Neuron (in vitro differentiated cells): ENCODE measurements at regions not wholly inside any gene's neighbourhood (a gene's known extent, or its start where the extent isn't known, plus 50 kb on each side); places are given as distances from the start of the nearest gene placed in this dataset.

Source experiments
- H2AFZ ChIP-seq: one replicate; pipeline ENCODE4 v1.6.1; 2013; ENCODE audit warnings: low read depth, mild to moderate bottlenecking, inconsistent platforms, low read length, moderate library complexity
- H3K27me3 ChIP-seq: one replicate; pipeline ENCODE4 v1.6.1; 2013; ENCODE audit warnings: low read length; ENCODE audit not compliant: insufficient read depth
- H3K36me3 ChIP-seq: one replicate; pipeline ENCODE4 v1.6.1; 2013; ENCODE audit warnings: low read length; ENCODE audit not compliant: insufficient read depth
- H3K4me1 ChIP-seq: one replicate; pipeline ENCODE4 v1.6.1; 2013; ENCODE audit warnings: low read length; ENCODE audit not compliant: insufficient read depth
- H3K4me3 ChIP-seq: 2 replicates; pipeline ENCODE4 v1.5.1; 2013; ENCODE audit warnings: mild to moderate bottlenecking, low read length, moderate library complexity
- H3K9me3 ChIP-seq: one replicate; pipeline ENCODE4 v1.6.1; 2013; ENCODE audit warnings: low read length

DNA sequence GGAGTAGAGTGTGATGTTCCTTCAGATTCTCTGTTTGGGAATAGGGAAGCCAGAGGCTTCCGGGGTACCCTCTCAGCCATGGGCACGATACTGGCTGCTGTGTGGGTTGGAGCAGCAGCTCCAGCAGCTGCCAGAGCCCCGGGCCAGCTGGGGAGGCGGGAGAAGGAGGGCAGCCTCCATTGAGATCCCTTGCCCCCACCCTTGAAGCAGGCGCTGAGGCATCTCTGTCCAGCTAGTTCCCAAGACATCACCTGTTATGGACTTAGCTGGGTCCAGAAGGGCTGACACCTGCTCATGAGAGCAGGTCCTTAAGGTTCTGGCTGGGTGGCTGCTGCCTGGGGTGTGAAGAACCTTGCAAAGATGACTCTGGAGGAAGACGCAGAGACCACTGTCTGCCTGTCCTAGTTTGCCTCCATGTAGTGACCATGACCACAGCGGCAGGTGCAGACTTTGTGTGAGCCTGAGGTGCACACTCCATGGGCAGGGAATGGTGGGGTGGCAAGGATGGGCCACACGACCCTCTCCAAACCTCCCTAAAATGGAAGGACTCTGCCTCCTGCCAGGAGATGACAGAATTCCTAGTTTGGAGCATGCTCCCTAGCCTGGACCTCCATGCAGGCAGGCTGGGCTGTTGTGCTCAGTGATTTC, 222.6 kb upstream of the C1orf174 start:
- H3K4me1 ChIP-seq, result no peaks in the 10 kb centered on the region
- peaks cover 12% of the 10 kb centered on the region for H3K27me3 ChIP-seq
- H3K9me3 ChIP-seq, result no peaks in the 10 kb centered on the region
- H2AFZ ChIP-seq, result no peak overlapping the region
- H3K36me3 ChIP-seq, result no peaks in the 10 kb centered on the region
- H3K4me3 ChIP-seq, result no peak overlapping the region

DNA sequence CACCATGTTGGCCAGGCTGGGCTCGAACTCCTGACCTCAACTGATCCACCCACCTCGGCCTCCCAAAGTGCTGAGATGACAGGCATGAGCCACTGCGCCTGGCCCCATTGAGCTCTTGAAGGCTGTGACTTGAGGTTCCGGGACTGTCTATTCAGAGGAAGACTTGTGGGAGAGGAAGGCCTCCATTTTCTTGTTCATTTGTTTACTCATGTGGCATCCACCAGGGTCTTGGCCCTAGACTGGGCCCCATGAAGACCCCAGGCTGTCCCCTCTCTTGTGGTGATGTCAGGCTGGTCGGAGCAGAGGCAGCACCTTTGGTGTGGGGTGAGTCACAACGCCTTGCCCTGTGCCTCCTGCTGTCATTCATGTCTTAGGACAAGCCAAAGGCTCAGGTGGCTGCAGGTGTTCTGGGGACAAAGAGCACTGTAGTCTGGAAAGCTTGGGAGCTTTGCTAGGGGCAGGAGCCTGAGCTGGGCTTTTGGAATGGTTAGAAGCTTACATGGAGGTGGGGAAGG, 224.6 kb upstream of the C1orf174 start:
- Histone ChIP-seq H3K9me3 (no peaks in the 10 kb centered on the region), H3K36me3 (no peaks in the 10 kb centered on the region), H2AFZ (no peak overlapping the region), H3K4me3 (no peak overlapping the region), H3K4me1 (no peaks in the 10 kb centered on the region), H3K27me3 (peaks cover 8% of the 10 kb centered on the region)

DNA sequence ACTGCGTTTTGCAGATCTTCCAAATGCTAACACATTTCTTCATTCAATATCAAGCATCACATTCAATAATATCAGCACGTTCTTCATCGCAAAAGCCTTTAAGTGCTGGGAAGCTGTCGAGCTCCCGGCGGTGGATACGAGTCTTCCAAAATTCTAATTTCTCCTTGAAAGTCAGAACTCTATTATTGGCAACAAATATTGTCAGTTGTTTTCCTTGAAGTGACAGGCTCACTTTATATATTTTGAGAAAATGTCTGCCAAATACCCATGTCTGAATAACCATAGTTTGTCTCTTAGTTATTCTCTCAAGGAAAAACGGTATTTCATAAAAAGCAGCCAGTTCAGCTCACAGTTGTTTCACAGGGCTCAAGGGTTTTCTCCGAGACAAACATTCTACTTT, 226.2 kb upstream of the C1orf174 start:
- H3K9me3 ChIP-seq, result no peaks in the 10 kb centered on the region
- no peak overlapping the region for H3K4me3 ChIP-seq
- H2AFZ ChIP-seq, result no peak overlapping the region
- H3K36me3 ChIP-seq, result no peaks in the 10 kb centered on the region
- no peaks in the 10 kb centered on the region for H3K4me1 ChIP-seq
- H3K27me3 ChIP-seq, result peaks cover 5% of the 10 kb centered on the region

DNA sequence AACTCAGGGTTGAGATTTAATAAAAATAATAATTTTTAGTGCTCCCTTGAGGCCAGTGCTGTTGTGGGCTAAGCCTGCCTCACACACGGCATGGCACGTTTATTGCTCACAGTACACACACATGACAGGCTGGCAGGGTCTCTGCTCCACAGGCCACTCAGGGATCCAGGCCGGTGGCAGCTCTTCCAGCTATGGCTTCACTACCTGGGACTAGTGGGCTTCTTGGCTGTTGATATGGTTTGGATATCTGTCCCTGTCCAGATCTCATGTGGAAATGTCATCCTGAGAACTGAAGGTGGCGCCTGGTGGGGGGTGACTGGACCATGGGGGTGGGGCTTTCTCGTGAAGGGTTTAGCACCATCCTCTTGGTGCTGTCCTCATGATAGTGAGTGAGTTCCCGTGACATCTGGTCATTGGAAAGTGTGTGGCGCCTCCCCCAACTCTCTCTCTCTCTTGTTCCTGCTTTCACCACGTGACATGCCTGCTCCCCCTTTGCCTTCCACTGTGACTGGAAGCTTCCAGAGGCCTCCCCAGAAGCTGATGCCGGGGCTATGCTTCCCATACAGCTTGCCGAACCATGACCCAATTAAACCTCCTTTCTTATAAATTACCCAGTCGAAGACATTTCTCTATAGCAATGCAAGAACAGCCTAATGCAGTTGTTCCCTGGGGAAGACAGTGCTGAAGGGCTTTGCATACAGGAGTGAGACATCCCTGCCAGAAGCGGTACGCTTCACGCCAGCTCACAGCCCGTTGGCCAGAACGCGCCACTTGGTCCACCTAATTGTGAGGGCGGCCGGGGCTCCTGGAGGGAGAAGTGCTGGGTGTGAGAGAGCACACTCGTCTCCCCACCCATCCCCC, 226.9 kb upstream of the C1orf174 start:
- Histone ChIP-seq H3K9me3 (no peaks in the 10 kb centered on the region), H3K27me3 (peaks cover 3% of the 10 kb centered on the region), H3K4me3 (no peak overlapping the region), H3K36me3 (no peaks in the 10 kb centered on the region), H2AFZ (no peak overlapping the region), H3K4me1 (no peaks in the 10 kb centered on the region)

DNA sequence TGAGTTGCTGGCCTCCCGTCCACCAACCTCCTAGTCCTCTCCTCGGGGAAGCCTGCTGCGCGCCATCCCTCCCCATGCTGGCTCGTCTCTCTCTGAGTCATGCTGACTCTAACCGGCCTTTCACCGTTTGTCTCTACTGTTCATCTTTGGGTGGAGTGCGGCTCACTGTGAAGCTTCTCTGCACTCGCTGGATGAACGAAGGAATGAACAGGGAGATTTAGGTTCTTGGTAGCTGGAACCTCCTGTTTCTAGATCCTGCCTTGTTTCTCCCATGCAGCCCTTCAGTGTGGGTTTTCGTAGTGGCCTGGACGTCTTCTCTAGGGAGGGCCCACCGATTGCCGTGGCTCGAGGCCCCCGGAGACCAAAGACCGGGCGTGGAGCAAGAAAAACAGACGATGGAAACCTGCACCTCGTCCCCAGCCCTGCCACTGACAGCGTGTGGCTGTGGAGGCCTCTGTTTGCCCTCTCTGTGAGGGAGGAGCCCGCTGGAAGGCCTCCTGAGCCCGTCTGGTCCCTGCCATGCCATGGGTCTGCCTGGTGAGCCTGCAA, 227.6 kb upstream of the C1orf174 start:
- H3K27me3 ChIP-seq, result peaks cover 4% of the 10 kb centered on the region
- no peak overlapping the region for H2AFZ ChIP-seq
- H3K36me3 ChIP-seq, result no peaks in the 10 kb centered on the region
- peaks cover 2% of the 10 kb centered on the region for H3K4me1 ChIP-seq
- H3K9me3 ChIP-seq, result no peaks in the 10 kb centered on the region
- H3K4me3 ChIP-seq, result no peak overlapping the region

DNA sequence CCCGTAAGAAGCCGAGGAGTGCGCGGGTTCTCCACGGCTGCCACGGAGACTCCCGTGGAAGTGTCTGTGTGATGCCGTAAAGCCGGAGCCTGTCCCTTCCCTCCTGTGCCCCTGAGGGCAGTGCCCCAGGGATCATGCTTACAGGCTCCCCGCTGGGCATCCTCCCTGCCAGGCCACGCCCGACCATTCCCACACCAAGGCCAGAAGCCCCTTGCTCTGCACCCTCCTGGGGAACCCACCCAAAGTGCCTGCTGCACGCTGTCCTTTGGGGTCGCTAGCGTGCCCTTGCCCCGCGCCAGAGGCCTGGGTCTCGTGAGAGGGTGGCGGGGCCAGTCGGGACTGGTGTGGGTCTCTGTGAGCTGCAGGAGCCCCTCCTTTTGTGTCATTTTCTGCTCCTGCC, 228.5 kb upstream of the C1orf174 start:
- Histone ChIP-seq H3K4me3 (no peak overlapping the region), H3K9me3 (no peaks in the 10 kb centered on the region), H3K27me3 (peaks cover 7% of the 10 kb centered on the region), H3K4me1 (peaks cover 2% of the 10 kb centered on the region), H3K36me3 (no peaks in the 10 kb centered on the region), H2AFZ (no peak overlapping the region)

DNA sequence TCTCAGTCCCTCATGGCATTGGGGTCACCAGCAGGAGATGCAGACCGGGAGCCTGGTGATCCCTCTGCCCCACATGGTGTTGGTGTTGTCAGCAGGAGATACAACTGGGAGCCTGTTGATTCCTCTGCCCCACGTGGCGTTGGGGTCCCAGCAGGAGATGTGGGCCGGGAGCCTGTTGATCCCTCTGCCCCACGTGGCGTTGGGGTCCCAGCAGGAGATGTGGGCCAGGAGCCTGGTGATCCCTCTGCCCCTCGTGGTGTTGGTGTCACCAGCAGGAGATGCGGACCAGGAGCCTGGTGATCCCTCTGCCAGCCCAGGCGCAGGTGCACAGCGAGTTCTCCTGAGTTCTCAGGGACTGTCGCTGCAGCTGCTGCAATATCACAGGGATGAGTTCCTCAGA, 229.6 kb upstream of the C1orf174 start:
- peaks cover 2% of the 10 kb centered on the region for H3K4me1 ChIP-seq
- no peaks in the 10 kb centered on the region for H3K36me3 ChIP-seq
- H3K9me3 ChIP-seq, result no peaks in the 10 kb centered on the region
- no peak overlapping the region for H2AFZ ChIP-seq
- H3K4me3 ChIP-seq, result no peak overlapping the region
- H3K27me3 ChIP-seq, result peaks cover 7% of the 10 kb centered on the region

- no peaks in the 10 kb centered on the region for H3K36me3 ChIP-seq
- H3K27me3 ChIP-seq, result peaks cover 7% of the 10 kb centered on the region
- H3K4me3 ChIP-seq, result no peak overlapping the region
- H3K9me3 ChIP-seq, result no peaks in the 10 kb centered on the region
- H3K4me1 ChIP-seq, result peaks cover 2% of the 10 kb centered on the region
- H2AFZ ChIP-seq, result no peak overlapping the region
Observed at GRCh38 chr1:4130096-4130495, 230.0 kb upstream of the C1orf174 start.

DNA sequence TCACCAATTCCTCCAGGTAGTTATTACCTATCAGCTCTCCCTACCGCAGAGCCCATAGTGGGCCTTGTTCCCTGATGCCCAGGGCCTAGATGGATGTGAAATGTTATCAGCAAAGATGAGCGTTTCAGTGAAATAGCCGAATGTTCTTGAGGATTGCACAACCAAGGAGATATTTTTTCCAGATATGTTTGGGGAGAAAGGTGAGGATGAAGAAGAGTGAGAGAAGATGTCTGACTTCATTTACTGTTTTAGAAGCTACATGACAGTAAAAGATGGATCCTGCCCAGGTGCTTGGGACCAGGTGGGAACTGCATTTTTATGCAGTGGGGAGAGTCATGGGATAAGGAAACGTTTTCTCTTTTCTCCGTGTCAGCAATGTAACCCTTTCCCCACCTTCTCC, 231.7 kb upstream of the C1orf174 start:
- no peaks in the 10 kb centered on the region for H3K36me3 ChIP-seq
- no peaks in the 10 kb centered on the region for H3K9me3 ChIP-seq
- peaks cover 2% of the 10 kb centered on the region for H3K4me1 ChIP-seq
- no peak overlapping the region for H3K4me3 ChIP-seq
- H3K27me3 ChIP-seq, result peaks cover 7% of the 10 kb centered on the region
- H2AFZ ChIP-seq, result no peak overlapping the region

DNA sequence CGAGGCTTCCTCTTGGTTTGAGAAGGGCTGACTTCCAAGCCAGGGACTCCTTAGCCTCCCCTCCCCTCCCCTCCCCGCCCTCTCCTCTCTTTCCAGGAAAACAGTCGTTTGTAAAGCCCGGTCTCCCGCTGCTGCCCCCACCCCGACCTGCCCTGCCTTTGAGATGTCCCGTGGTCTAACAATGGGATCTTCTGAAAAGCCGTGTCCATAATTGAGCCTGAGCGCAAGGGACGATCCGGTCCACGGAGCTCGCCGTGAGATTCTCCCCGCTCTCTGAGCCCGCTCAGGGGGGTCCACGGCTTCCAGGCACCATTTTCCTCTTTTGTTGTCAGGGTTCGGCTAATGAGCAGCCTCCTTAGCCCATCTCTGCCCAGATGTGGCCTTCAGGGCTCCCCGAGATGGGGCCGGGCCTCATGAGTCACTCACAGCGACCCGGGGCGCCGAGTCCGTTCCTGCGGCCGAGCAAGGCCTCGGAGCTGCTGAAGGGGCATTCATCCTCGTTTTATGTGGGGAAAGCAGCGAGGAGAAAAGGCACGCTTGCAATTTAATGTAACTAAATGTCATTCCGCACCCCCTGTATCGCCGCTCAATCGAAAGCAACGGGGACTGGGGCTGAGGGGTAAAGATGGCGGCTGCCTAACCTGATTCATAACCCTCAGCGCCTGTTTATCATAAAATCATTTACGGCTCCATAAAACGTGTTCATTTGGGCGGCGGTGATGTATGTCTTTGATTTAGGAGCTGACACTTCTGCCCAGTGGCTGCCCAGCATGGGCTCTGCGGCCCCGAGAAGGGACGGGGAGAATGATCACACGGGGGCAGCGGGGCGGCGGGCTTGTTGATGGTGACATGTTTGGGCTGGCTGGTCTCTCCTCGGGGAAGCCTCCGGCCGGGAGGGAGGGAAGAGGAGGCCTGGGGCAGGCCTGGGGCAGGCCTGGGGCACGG, 232.6 kb upstream of the C1orf174 start:
- Histone ChIP-seq H2AFZ (no peak overlapping the region), H3K4me3 (no peak overlapping the region), H3K27me3 (peaks cover 7% of the 10 kb centered on the region), H3K4me1 (peaks cover 2% of the 10 kb centered on the region), H3K36me3 (no peaks in the 10 kb centered on the region), H3K9me3 (no peaks in the 10 kb centered on the region)

DNA sequence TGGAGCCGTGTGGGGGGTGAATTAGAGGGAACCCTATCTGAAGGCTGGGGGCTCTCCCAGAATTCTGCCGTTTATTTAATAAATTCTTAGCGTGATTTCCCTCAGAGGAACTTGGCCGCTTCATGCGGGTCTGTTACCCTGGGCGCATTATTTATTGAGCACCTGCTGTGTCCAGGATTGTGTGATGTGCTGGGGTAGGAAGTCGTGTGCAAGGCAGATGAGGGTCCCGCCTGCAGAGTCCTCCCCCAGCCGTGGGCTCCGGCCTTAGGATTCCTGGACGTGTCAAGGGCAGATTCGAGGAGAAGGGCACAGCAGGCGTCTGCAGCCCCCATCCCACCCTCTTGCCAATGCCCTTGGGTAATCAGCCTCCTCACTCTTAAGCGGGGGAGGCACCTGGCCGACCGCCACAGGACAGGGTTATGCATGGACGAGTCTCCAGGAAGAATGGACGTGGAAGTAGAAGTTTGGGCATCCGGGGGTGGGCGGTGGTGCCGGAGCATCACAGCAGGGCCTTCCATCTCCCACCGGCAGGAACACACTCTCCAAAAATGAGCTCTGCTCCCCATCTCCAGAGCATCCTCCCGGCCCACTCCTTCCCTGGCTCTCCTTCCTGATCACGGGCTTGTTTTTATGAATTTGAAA, 233.3 kb upstream of the C1orf174 start:
- no peaks in the 10 kb centered on the region for H3K36me3 ChIP-seq
- H3K4me1 ChIP-seq, result peaks cover 2% of the 10 kb centered on the region
- H3K27me3 ChIP-seq, result peaks cover 7% of the 10 kb centered on the region
- no peak overlapping the region for H2AFZ ChIP-seq
- no peak overlapping the region for H3K4me3 ChIP-seq
- no peaks in the 10 kb centered on the region for H3K9me3 ChIP-seq

DNA sequence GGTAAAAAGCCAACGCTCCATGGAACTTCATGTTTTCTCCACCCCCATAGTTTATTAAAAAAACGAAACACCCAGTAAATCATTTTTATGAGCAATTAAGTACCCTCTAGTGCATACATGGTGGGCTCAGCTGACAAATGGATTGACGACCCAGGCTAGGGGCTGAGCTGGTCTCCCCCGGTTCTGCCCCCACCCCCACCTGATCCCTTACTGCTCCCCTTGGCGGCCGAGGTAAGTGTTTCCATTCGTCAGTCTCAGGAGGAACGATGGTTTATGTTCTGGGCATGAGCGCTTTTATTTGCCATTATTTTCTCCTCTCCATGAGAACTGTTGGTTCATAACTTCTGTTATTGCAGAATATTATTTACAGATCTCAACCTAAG, 233.9 kb upstream of the C1orf174 start:
- no peak overlapping the region for H2AFZ ChIP-seq
- peaks cover 7% of the 10 kb centered on the region for H3K27me3 ChIP-seq
- no peak overlapping the region for H3K4me3 ChIP-seq
- H3K9me3 ChIP-seq, result no peaks in the 10 kb centered on the region
- peaks cover 2% of the 10 kb centered on the region for H3K4me1 ChIP-seq
- H3K36me3 ChIP-seq, result no peaks in the 10 kb centered on the region
